ENCODE measurements at regions not wholly inside any gene's neighbourhood (a gene's known extent, or its start where the extent isn't known, plus 50 kb on each side); places are given as distances from the start of the nearest gene placed in this dataset.

- no peak for TF ChIP-seq MAFK (IDR thresholded peaks at IDR 0.05; ENCODE audit: partially characterized antibody)
- no peak for TF ChIP-seq POLR2A (IDR thresholded peaks at IDR 0.05; ENCODE audit: low read length)
- TF ChIP-seq PHF8 (IDR thresholded peaks at IDR 0.05; ENCODE audit: borderline replicate concordance, low read depth): no peak
- TF ChIP-seq EHMT2 (IDR thresholded peaks at IDR 0.05; ENCODE audit: low read depth): no peak
- no peak for TF ChIP-seq REST (IDR thresholded peaks at IDR 0.05)
- no peak for TF ChIP-seq CTCF (IDR thresholded peaks at IDR 0.05)
- no peak for TF ChIP-seq HMGXB4 (CRISPR knock-in tag; IDR thresholded peaks at IDR 0.05; ENCODE audit: borderline replicate concordance)
- no peak for TF ChIP-seq FOSL2 (IDR thresholded peaks at IDR 0.05)
- no peak for TF ChIP-seq FOSL2 (CRISPR knock-in tag; IDR thresholded peaks at IDR 0.05)
- no peak for TF ChIP-seq RFX5 (IDR thresholded peaks at IDR 0.05)
- TF ChIP-seq CHD4 (IDR thresholded peaks at IDR 0.05; ENCODE audit: borderline replicate concordance): no peak
- TF ChIP-seq CHD2 (IDR thresholded peaks at IDR 0.05; ENCODE audit: low read length, partially characterized antibody): no peak
Observed at GRCh38 chr9:78463750-78464149, 166.8 kb downstream of the PSAT1 start.
